DOHH2 (cell line): ENCODE measurements at regions not wholly inside any gene's neighbourhood (a gene's known extent, or its start where the extent isn't known, plus 50 kb on each side); places are given as distances from the start of the nearest gene placed in this dataset.

Source experiments
- H3F3A ChIP-seq: fragments of 200-600 bp; sonication (generic), shearing (Covaris generic); 2 replicates; pipeline ENCODE4 v1.6.0; 2016; ENCODE audit warnings: antibody characterized with exemption, mild to moderate bottlenecking; ENCODE audit not compliant: control insufficient read depth, insufficient read depth
- H3K27ac ChIP-seq: fragments of 200-600 bp; sonication (generic); 2 replicates; pipeline ENCODE4 v1.5.1; 2014; ENCODE audit warnings: low read depth, mild to moderate bottlenecking, low read length, moderate library complexity
- H3K27me3 ChIP-seq: fragments of 200-600 bp; sonication (generic); 2 replicates; pipeline ENCODE4 v1.6.1; 2014; ENCODE audit warnings: mild to moderate bottlenecking, low read length, mixed read lengths; ENCODE audit not compliant: control insufficient read depth
- H3K36me3 ChIP-seq: fragments of 200-600 bp; sonication (generic); 2 replicates; pipeline ENCODE4 v1.6.1; 2014; ENCODE audit warnings: mild to moderate bottlenecking, low read length, moderate library complexity, mixed read lengths; ENCODE audit not compliant: control insufficient read depth
- H3K4me1 ChIP-seq: fragments of 200-600 bp; sonication (generic); 2 replicates; pipeline ENCODE4 v1.6.1; 2014; ENCODE audit warnings: mild to moderate bottlenecking, low read length, mixed read lengths; ENCODE audit not compliant: control insufficient read depth
- H3K4me2 ChIP-seq: fragments of 200-600 bp; sonication (generic); 2 replicates; pipeline ENCODE4 v1.6.0; 2014; ENCODE audit warnings: mild to moderate bottlenecking, low read length, moderate library complexity
- H3K4me3 ChIP-seq: fragments of 200-600 bp; sonication (generic); 2 replicates; pipeline ENCODE4 v1.5.1; 2014; ENCODE audit warnings: mild to moderate bottlenecking, low read length, mixed read lengths
- H3K79me2 ChIP-seq: fragments of 200-600 bp; sonication (generic); 2 replicates; pipeline ENCODE4 v1.6.1; 2014; ENCODE audit warnings: mild to moderate bottlenecking, low read length, mixed read lengths; ENCODE audit not compliant: control insufficient read depth
- H3K9me2 ChIP-seq: fragments of 200-600 bp; sonication (generic); replicated peaks from 2 replicates; pipeline ENCODE4 v1.6.1; 2014; ENCODE audit warnings: mild to moderate bottlenecking, low read length, mixed read lengths; ENCODE audit not compliant: control insufficient read depth
- H3K9me3 ChIP-seq: fragments of 200-600 bp; sonication (generic); 2 replicates; pipeline ENCODE4 v1.6.1; 2014; ENCODE audit warnings: antibody characterized with exemption, low read length, mixed read lengths; ENCODE audit not compliant: control insufficient read depth, insufficient read depth
- H4K20me1 ChIP-seq: fragments of 200-600 bp; sonication (generic); 2 replicates; pipeline ENCODE4 v1.6.0; 2014; ENCODE audit warnings: low read depth, mild to moderate bottlenecking, antibody characterized with exemption, low read length, moderate library complexity; ENCODE audit not compliant: control insufficient read depth, insufficient read depth
- CTCF ChIP-seq: fragments of 200-600 bp; sonication (generic); IDR thresholded peaks from one replicate; pipeline ENCODE4 v1.5.1; 2014; ENCODE audit warnings: antibody characterized with exemption, mild to moderate bottlenecking, low read depth, low read length; ENCODE audit not compliant: poor library complexity, severe bottlenecking
- EZH2phosphoT487 ChIP-seq: fragments of 200-600 bp; sonication (generic); IDR thresholded peaks from 2 replicates; pipeline ENCODE4 v1.6.1; 2017; ENCODE audit warnings: borderline replicate concordance, mild to moderate bottlenecking, antibody characterized with exemption, low read length, moderate library complexity, mixed read lengths

- H3K27me3 ChIP-seq, result no peaks in the 10 kb centered on the region
- H3K27ac ChIP-seq, result no peak overlapping the region
- no peaks in the 10 kb centered on the region for H3K36me3 ChIP-seq
- H3K4me3 ChIP-seq, result no peak overlapping the region
- H3K9me3 ChIP-seq, result no peaks in the 10 kb centered on the region
- no peaks in the 10 kb centered on the region for H3K79me2 ChIP-seq
- H3F3A ChIP-seq, result no peaks in the 10 kb centered on the region
- H3K4me2 ChIP-seq, result no peak overlapping the region
- H3K4me1 ChIP-seq, result no peaks in the 10 kb centered on the region
- H3K9me2 ChIP-seq, result no peaks in the 10 kb centered on the region
- TF ChIP-seq EZH2phosphoT487 (no peak), CTCF (no peak)
- no peaks in the 10 kb centered on the region for H4K20me1 ChIP-seq
Measured at GRCh38 chr16:52070341-52071057, 476.4 kb downstream of the TOX3 start.

- Histone ChIP-seq H3K27ac (no peak overlapping the region), H3K9me3 (no peaks in the 10 kb centered on the region), H3K4me2 (no peak overlapping the region), H3F3A (no peaks in the 10 kb centered on the region), H4K20me1 (no peaks in the 10 kb centered on the region), H3K79me2 (no peaks in the 10 kb centered on the region), H3K36me3 (no peaks in the 10 kb centered on the region), H3K9me2 (no peaks in the 10 kb centered on the region), H3K4me3 (no peak overlapping the region), H3K27me3 (no peaks in the 10 kb centered on the region), H3K4me1 (no peaks in the 10 kb centered on the region)
- TF ChIP-seq CTCF (no peak), EZH2phosphoT487 (no peak)
Measured at GRCh38 chr16:52069866-52070265, 477.1 kb downstream of the TOX3 start.

GRCh38 chr16:52068447-52069074 lies 478.4 kb downstream of the TOX3 start:
- no peak for TF ChIP-seq EZH2phosphoT487
- no peak for TF ChIP-seq CTCF
- no peak overlapping the region for H3K4me2 ChIP-seq
- no peaks in the 10 kb centered on the region for H3K36me3 ChIP-seq
- H3K27ac ChIP-seq, result no peak overlapping the region
- no peak overlapping the region for H3K4me3 ChIP-seq
- no peaks in the 10 kb centered on the region for H4K20me1 ChIP-seq
- no peaks in the 10 kb centered on the region for H3K79me2 ChIP-seq
- no peaks in the 10 kb centered on the region for H3K9me3 ChIP-seq
- H3K9me2 ChIP-seq, result no peaks in the 10 kb centered on the region
- no peaks in the 10 kb centered on the region for H3K27me3 ChIP-seq
- no peaks in the 10 kb centered on the region for H3K4me1 ChIP-seq
- no peaks in the 10 kb centered on the region for H3F3A ChIP-seq
